HEK293 (cell line): ENCODE measurements at regions not wholly inside any gene's neighbourhood (a gene's known extent, or its start where the extent isn't known, plus 50 kb on each side); places are given as distances from the start of the nearest gene placed in this dataset.

Source experiments
- CTCF ChIP-seq: fragments of 450-650 bp; formaldehyde crosslinking; IDR thresholded peaks from 2 replicates; pipeline ENCODE4 v1.5.1; 2016; ENCODE audit warnings: missing biosample characterization, missing genetic modification characterization
- ZFP3 ChIP-seq: fragments of 450-650 bp; formaldehyde crosslinking; IDR thresholded peaks from 2 replicates; pipeline ENCODE4 v1.5.1; 2016; ENCODE audit warnings: low read depth, missing biosample characterization, missing genetic modification characterization

GRCh38 chr7:135857519-135858274 lies 109.1 kb upstream of the FAM180A start:
- TF ChIP-seq ZFP3 (tag by site-specific recombination) (no peak), CTCF (tag by site-specific recombination) (no peak)
